Keratinocyte (primary cell): ENCODE measurements at regions not wholly inside any gene's neighbourhood (a gene's known extent, or its start where the extent isn't known, plus 50 kb on each side); places are given as distances from the start of the nearest gene placed in this dataset.

ENCODE experiments used
- EZH2 ChIP-seq: IDR thresholded peaks from one replicate; pipeline ENCODE4 v1.6.1; 2012; ENCODE audit warnings: inconsistent platforms, mild to moderate bottlenecking, low read length, moderate library complexity
- TF ChIP-seq, protein P1 (sequence below), 3 experiments: IDR thresholded peaks in 1 of 3; conservative IDR thresholded peaks in 1 of 3; optimal IDR thresholded peaks in 1 of 3; 2 replicates in 2 of 3; 3 replicates in 1 of 3; pipeline versions ENCODE3 to v1.5.1; 2011; ENCODE audit warnings: low read length in 3 of 3, mild to moderate bottlenecking in 3 of 3, moderate library complexity in 2 of 3, control low read depth in 1 of 3, inconsistent platforms in 1 of 3; ENCODE audit not compliant: insufficient read depth in 2 of 3; ENCODE audit errors: extremely low read depth in 1 of 3

DNA sequence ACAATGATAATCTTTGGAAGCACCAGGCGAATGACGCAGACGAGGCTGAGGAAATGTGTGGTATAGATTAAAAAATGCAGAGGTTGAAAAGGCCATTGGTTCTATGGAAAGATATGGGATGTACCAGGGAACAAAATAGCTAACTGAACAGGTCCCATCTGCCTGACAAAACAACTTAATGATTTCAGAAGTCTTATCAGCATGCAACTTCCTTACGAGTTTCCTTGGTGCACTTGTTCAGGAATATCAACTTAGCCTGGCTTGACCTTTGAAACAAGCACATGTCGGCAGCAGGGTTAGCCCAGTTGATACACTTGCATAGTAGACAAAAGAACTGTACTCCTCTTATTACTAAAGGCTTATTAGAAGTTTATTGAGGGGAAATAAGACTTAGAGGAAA, 90.9 kb upstream of the CDH11 start:
- TF ChIP-seq, protein P1, sequence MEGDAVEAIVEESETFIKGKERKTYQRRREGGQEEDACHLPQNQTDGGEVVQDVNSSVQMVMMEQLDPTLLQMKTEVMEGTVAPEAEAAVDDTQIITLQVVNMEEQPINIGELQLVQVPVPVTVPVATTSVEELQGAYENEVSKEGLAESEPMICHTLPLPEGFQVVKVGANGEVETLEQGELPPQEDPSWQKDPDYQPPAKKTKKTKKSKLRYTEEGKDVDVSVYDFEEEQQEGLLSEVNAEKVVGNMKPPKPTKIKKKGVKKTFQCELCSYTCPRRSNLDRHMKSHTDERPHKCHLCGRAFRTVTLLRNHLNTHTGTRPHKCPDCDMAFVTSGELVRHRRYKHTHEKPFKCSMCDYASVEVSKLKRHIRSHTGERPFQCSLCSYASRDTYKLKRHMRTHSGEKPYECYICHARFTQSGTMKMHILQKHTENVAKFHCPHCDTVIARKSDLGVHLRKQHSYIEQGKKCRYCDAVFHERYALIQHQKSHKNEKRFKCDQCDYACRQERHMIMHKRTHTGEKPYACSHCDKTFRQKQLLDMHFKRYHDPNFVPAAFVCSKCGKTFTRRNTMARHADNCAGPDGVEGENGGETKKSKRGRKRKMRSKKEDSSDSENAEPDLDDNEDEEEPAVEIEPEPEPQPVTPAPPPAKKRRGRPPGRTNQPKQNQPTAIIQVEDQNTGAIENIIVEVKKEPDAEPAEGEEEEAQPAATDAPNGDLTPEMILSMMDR (optimal IDR thresholded peaks at IDR 0.05 in 1 of 3, IDR thresholded peaks at IDR 0.05 in 1 of 3, conservative IDR thresholded peaks at IDR 0.05 in 1 of 3; ENCODE audit: extremely low read depth in 1 of 3, insufficient read depth in 2 of 3, low read length in 3 of 3): no peak
- TF ChIP-seq EZH2: no peak
